ENCODE measurements at regions not wholly inside any gene's neighbourhood (a gene's known extent, or its start where the extent isn't known, plus 50 kb on each side); places are given as distances from the start of the nearest gene placed in this dataset.

- TF ChIP-seq POLR2A (IDR thresholded peaks at IDR 0.05) (no peak), CTCF (IDR thresholded peaks at IDR 0.05) (no peak)
Measured at GRCh38 chr4:140271553-140271952, 101.9 kb upstream of the SCOC start.

Measured in lower leg skin (tissue), 3 donors.